OCI-M1 (cell line): ENCODE measurements at regions not wholly inside any gene's neighbourhood (a gene's known extent, or its start where the extent isn't known, plus 50 kb on each side); places are given as distances from the start of the nearest gene placed in this dataset.

ENCODE experiments used
- DNase-seq: peaks from one replicate; lab custom pipeline; 2025; lab: John Stamatoyannopoulos, UW

- no peak for DNase-seq
These were observed 604.3 kb upstream of the CDH7 start for GRCh38 chr18:65146482-65147021.

- DNase-seq = no peak
These were observed 605.5 kb upstream of the CDH7 start for GRCh38 chr18:65145312-65145711.

GRCh38 chr18:65133610-65134009, 617.2 kb upstream of the CDH7 start:
- no peak for DNase-seq

- peak; percentile 87 for DNase-seq
These were observed 626.2 kb upstream of the CDH7 start for GRCh38 chr18:65124633-65125032.

GRCh38 chr18:65103864-65104263, 646.9 kb upstream of the CDH7 start:
- DNase-seq = no peak

GRCh38 chr18:65093346-65093745, 657.5 kb upstream of the CDH7 start:
- DNase-seq = no peak

GRCh38 chr18:65091744-65092329, 659.0 kb upstream of the CDH7 start:
- DNase-seq = peak; percentile 78

GRCh38 chr18:65082907-65083306, 667.9 kb upstream of the CDH7 start:
- DNase-seq = peak; percentile 36

GRCh38 chr18:65081786-65082185, 669.0 kb upstream of the CDH7 start:
- no peak for DNase-seq

GRCh38 chr18:65073060-65073550, 677.7 kb upstream of the CDH7 start:
- no peak for DNase-seq

- peak; percentile 93 for DNase-seq
These were observed 693.3 kb upstream of the CDH7 start for GRCh38 chr18:65057439-65058083.

GRCh38 chr18:65056575-65056974, 694.2 kb upstream of the CDH7 start:
- DNase-seq = peak; percentile 13

- DNase-seq = no peak
These were observed 701.2 kb upstream of the CDH7 start for GRCh38 chr18:65049586-65049985.

GRCh38 chr18:65039578-65039977, 711.2 kb upstream of the CDH7 start:
- no peak for DNase-seq

- no peak for DNase-seq
These were observed 715.1 kb upstream of the CDH7 start for GRCh38 chr18:65035701-65036100.

GRCh38 chr18:65025756-65026155, 725.1 kb upstream of the CDH7 start:
- DNase-seq = no peak

- no peak for DNase-seq
These were observed 729.8 kb upstream of the CDH7 start for GRCh38 chr18:65021021-65021420.

GRCh38 chr18:65018184-65018583, 732.6 kb upstream of the CDH7 start:
- DNase-seq = no peak

GRCh38 chr18:65017372-65017760, 733.4 kb upstream of the CDH7 start:
- no peak for DNase-seq

GRCh38 chr18:65016631-65017371, 734.0 kb upstream of the CDH7 start:
- no peak for DNase-seq

- DNase-seq = peak; percentile 52
These were observed 756.4 kb upstream of the CDH7 start for GRCh38 chr18:64994370-64994769.

- DNase-seq = peak; percentile 65
These were observed 757.1 kb upstream of the CDH7 start for GRCh38 chr18:64993695-64994094.

GRCh38 chr18:64992654-64993053, 758.2 kb upstream of the CDH7 start:
- DNase-seq = no peak
